ENCODE measurements at regions not wholly inside any gene's neighbourhood (a gene's known extent, or its start where the extent isn't known, plus 50 kb on each side); places are given as distances from the start of the nearest gene placed in this dataset.

- TF ChIP-seq HNF1A (IDR thresholded peaks at IDR 0.05; ENCODE audit: low read depth), result no peak
- TF ChIP-seq HNF1A (CRISPR knock-in tag; IDR thresholded peaks at IDR 0.05; ENCODE audit: borderline replicate concordance), result no peak
- TF ChIP-seq ATF5 (CRISPR knock-in tag; IDR thresholded peaks at IDR 0.05; ENCODE audit: low read depth), result no peak
- no peak for TF ChIP-seq NAIF1 (CRISPR knock-in tag; IDR thresholded peaks at IDR 0.05; ENCODE audit: borderline replicate concordance)
- no peak for TF ChIP-seq ZNF256 (CRISPR knock-in tag; conservative IDR thresholded peaks at IDR 0.05)
- no peak for TF ChIP-seq ARHGAP35 (CRISPR knock-in tag; IDR thresholded peaks at IDR 0.05; ENCODE audit: borderline replicate concordance)
- TF ChIP-seq ZIK1 (CRISPR knock-in tag; IDR thresholded peaks at IDR 0.05; ENCODE audit: borderline replicate concordance, low read depth), result no peak
- TF ChIP-seq SMAD1 (CRISPR knock-in tag; IDR thresholded peaks at IDR 0.05; ENCODE audit: borderline replicate concordance, low read depth), result no peak
- TF ChIP-seq CTCF (CRISPR knock-in tag; IDR thresholded peaks at IDR 0.05), result no peak
- no peak for TF ChIP-seq HOXA3 (CRISPR knock-in tag; IDR thresholded peaks at IDR 0.05)
- no peak for TF ChIP-seq KDM1A (CRISPR knock-in tag; IDR thresholded peaks at IDR 0.05)
- TF ChIP-seq PRDM15 (CRISPR knock-in tag; IDR thresholded peaks at IDR 0.05), result peak; percentile 81
- no peak for TF ChIP-seq ZNF207 (IDR thresholded peaks at IDR 0.05; ENCODE audit: borderline replicate concordance)
- TF ChIP-seq REST (IDR thresholded peaks at IDR 0.05; ENCODE audit: borderline replicate concordance in 1 of 2, low read depth in 1 of 2, low read length in 2 of 2), result no peak
- peak; percentile 18 to 87; a peak in 2 of 4 replicates for TF ChIP-seq NR2F1 (CRISPR knock-in tag; IDR thresholded peaks at IDR 0.05)
- TF ChIP-seq PLRG1 (conservative IDR thresholded peaks at IDR 0.05), result no peak
These were observed 72.3 kb upstream of the DST start (continued) for GRCh38 chr6:56714982-56715456.

All from HepG2 (cell line).